ENCODE measurements at regions not wholly inside any gene's neighbourhood (a gene's known extent, or its start where the extent isn't known, plus 50 kb on each side); places are given as distances from the start of the nearest gene placed in this dataset.

DNA sequence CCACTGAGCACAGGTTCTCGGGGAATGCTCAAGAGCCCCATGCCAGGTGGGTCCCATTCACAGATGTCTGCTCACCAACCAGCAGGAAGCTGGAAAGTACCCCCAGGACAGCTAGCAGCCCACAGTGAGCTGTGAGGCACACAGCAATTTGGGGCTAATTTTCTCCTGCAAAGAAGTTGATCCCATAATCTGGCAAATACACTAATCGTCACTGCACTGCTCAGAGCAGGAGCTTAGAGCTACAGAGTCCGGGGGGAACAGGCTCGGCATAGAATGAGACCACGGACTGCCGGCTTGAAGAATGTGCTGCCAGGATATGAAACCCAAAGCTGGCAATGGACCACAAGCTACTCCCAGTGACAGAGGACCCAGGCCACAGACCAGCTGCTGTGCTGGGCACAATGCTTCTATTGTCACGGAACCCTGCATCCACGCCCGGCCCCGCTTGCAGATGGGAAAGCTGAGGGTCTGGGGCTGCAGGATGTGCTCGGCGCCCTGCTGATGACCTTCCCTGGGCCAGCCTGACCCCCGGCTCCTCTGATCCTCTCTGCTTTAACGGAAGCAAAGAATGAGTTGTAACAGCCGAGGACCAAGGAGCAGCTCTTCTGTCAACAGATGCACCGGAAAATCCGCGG is 239.7 kb downstream of the CTTN start:
- TF ChIP-seq JUNB (IDR thresholded peaks at IDR 0.05; ENCODE audit: unreplicated experiment) = no peak
- TF ChIP-seq ETS1 (IDR thresholded peaks at IDR 0.05) = no peak
- TF ChIP-seq CTCF (conservative IDR thresholded peaks at IDR 0.05; ENCODE audit: low read depth in 2 of 2) = no peak
- TF ChIP-seq EZH2phosphoT487 (IDR thresholded peaks at IDR 0.05; ENCODE audit: unreplicated experiment) = no peak
- TF ChIP-seq EZH2 (IDR thresholded peaks at IDR 0.05; ENCODE audit: low read depth, unreplicated experiment) = no peak
- TF ChIP-seq REST (IDR thresholded peaks at IDR 0.05; ENCODE audit: unreplicated experiment) = no peak

Measured in GM23338 (cell line).